CD4-positive, alpha-beta T cell treated with Interleukin-17A for 4 hours (primary cell): ENCODE measurements at regions not wholly inside any gene's neighbourhood (a gene's known extent, or its start where the extent isn't known, plus 50 kb on each side); places are given as distances from the start of the nearest gene placed in this dataset.
A peak's percentile ranks its signal among the peaks of the same experiment; 100 is the strongest.
"Not testable (repeated sequence)": the region's sequence is repeated elsewhere in the genome, so short reads cannot be mapped to it uniquely, and the experiment has no call there.

Experiments used
- DNase-seq: peaks from one replicate; pipeline ENCODE4 v3.0.0-alpha.2; 2020; ENCODE audit warnings: mixed read lengths

DNA sequence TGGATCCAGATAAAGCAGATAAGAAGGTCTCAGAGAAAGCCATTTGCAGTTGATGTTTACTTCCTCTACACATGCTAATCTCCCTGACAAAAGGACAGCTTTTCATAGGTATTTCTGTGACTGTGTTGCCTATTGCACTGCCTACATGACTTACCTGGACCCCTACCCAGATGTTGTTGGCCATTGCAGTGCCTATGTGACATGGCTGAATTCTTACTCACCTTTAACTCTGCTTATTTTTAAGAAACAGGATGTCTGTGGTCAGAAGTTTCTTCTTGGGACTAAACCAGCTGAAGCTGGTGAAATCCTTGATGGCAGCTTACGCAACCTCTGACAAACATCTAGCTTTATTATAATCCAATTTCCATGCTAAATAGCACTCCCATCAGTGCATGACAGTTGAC lies 50.7 kb downstream of the PPIAL4D start:
- DNase-seq = not testable (repeated sequence)

DNA sequence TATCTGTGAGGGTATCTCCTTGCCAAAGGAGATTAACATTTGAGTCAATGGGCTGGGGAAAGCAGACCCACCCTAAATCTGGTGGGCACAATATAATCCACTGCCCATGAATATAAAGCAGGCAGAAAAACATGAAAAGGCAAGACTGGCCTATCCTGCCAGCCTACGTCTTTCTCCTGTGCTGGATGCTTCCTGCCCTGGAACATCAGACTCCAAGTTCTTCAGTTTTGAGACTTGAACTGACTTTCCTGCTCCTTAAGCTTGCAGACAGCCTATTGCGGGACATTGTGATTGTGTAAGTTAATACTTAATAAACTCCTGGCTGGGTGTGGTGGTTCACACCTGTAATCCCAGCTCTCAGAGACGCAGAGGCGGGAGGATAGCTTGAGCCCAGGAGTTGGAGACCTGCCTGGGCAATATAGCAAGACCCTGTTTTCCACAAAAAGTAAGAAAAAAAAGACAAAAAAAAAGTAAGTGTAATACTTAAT lies 52.4 kb downstream of the PPIAL4D start:
- DNase-seq = not testable (repeated sequence)

DNA sequence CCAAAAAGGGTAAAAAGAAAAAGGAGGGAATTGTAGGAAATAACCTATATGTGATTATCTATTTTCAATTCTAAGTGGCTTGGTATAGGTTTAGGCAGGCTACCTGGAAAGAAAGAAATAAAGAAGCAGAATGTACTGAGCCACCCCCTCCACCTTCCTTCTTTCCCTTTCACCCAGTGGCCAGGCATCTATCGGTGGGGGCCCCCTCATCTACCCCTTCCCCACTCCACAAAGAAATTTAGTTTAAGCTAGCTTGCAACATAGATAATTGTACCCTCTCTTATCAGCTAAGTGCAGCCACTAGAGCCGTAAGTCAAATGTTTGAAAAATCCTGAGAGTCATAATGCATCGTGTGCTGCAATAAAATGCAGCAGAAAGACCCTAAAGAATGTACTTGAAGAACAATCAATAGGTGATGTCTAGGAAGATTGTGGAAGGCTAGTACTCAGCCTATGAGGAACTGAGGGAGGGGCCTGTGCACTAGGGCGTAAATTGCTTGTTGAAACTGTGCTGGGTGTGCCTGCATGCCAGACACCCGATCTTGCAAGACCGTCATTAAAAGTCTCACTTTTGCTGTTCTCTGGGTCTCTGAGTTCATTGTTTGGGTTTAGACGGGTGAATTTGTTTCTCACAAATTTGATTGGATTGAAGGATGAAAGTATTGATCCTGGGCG lies 53.0 kb downstream of the PPIAL4D start:
- DNase-seq = peak; percentile 52

DNA sequence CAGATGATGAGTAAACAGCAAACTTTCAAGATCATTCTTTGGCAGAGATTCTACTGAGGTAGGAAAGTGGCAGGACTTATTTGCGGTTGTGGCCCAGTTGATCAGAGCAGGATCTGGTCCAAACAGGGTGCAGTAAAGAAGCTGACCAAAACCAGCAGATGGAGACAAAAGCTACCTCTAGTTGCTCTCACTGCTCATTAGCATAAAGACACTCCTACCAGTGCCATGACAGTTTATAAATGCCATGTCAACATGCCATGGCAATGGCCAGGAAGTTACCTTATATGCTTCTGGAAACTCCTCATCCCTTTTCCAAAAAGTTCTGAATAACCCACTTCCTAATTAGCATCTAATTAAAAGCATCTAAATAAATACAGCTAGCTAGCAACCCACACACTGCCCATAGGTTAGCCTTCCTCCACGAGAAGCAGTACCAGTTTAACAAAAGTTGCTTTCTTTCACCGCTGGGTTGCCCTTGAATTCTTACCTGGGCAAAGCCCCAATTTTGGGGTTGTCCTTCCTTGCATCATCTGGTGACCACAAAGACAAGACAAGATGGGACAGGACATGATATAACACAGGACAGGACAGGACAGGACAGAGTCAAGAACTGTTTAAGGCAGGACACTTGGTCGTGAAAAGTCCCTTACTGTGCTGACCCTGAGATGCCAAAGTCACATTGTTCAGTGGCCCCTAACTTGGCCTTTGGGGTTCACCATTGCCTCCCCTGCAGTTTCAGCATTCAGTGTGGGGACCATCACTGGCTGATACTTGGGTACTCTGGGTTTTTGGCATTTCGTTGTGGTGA lies 59.2 kb downstream of the PPIAL4D start:
- DNase-seq = peak; percentile 2

DNA sequence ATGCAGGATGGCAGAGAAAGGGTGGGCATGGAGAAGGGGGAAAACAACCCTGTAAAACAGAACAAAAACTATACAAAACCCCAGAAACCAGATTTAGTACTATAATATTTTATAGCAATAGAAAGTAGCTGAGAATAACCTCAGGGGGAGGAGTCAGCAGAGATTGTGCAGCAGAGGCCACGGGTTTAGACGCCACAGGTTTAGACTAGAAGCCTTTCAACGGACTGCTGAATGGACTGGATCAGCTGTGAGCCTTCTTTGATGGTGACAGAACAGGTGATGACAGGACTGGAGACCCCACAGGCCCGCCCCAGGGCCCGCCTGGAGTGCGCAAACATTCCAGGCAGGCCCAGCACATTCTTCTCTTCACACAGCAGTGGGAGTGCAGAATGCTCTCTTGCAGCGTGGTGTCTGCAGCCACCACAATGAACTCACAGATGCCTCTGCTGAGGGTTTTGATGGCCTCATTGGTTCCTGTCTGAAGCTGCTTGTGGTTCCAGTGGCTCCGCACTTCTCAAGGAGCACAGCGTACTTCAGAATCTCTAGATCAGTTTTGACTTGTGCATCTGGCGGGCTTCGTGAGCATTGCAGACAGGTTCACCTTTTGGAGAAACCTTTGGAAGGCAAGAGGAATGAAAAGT lies 65.6 kb downstream of the PPIAL4D start:
- DNase-seq = not testable (repeated sequence)

DNA sequence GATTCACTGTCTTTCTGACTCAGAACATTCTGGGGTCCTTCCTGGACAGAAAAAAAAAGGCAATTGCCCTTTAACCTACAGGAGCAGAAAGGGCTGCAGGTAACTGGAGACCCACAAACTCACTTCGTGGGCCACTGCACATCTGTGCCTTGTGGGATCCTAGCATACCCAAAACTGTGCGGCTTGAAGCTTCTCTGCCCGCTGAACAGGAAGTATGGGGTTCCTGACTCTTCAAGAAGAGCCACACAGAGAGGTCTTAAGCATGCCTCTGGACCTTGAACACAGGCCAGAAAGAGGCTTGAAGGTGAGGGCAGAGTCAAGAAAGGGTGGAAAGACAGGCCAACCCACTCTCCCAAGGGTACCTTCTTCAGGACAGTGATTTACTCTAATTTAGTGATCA lies 67.6 kb downstream of the PPIAL4D start:
- DNase-seq = not testable (repeated sequence)

DNA sequence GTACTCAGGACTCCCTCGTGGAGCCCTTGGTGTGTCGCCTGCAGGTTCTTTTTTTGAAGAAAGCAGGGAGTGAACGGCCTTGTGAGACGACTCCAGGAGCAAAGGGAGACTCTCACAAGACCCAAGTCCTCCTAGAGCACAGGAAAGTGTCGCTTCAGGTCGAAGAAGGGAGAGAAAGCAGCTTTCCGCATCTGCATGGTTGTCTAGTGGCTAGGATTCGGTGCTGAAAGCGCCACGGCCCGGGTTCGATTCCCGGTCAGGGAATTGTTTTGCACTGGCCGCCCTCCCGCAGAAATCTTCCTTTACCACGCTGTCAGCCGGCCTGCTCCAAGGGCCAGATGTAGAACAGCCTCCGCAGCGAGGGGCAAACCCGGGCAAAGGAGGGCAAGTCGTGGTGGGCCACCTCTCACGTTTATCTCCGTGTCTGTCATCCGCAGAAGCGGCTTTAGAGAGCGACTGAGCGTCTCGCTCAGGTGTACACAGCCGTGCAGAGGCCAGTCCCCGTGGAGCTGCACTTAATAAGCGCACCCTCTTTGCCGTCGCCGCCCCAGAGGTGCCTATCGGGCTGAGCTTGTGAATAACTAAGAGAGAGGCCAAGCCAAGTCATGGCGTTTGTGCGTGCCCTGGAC lies 72.6 kb downstream of the FAM72D start:
- peak; percentile 3 for DNase-seq

DNA sequence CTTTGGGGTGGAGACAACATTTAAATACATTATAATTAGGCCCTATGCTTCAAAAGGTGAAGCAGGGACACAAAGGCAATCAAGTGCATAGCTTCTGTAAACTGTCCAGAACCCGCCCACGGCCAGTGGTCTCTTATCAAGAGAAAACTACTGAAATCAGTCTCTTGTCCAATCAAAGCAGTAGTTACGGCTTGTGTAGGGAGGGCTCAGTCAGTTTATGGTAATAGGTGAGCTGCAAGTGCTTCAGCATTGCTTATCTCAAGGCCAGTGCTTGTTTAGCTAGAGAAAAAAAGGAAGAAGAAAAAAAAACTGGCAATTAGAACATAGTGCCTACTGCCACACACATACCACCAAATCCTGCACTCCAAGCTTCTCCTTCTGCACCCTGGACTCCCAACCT lies 68.6 kb downstream of the FAM72D start:
- not testable (repeated sequence) for DNase-seq
